Fibroblast of skin of right quadriceps (primary cell): ENCODE measurements at regions not wholly inside any gene's neighbourhood (a gene's known extent, or its start where the extent isn't known, plus 50 kb on each side); places are given as distances from the start of the nearest gene placed in this dataset.

ENCODE experiments used
- DNase-seq: peaks from one replicate; pipeline ENCODE4 v3.0.0-alpha.2; 2013

- no peak for DNase-seq
These were observed 49.7 kb upstream of the FRMD4B start for GRCh38 chr3:69435274-69436265.
